ENCODE measurements at regions not wholly inside any gene's neighbourhood (a gene's known extent, or its start where the extent isn't known, plus 50 kb on each side); places are given as distances from the start of the nearest gene placed in this dataset.

DNA sequence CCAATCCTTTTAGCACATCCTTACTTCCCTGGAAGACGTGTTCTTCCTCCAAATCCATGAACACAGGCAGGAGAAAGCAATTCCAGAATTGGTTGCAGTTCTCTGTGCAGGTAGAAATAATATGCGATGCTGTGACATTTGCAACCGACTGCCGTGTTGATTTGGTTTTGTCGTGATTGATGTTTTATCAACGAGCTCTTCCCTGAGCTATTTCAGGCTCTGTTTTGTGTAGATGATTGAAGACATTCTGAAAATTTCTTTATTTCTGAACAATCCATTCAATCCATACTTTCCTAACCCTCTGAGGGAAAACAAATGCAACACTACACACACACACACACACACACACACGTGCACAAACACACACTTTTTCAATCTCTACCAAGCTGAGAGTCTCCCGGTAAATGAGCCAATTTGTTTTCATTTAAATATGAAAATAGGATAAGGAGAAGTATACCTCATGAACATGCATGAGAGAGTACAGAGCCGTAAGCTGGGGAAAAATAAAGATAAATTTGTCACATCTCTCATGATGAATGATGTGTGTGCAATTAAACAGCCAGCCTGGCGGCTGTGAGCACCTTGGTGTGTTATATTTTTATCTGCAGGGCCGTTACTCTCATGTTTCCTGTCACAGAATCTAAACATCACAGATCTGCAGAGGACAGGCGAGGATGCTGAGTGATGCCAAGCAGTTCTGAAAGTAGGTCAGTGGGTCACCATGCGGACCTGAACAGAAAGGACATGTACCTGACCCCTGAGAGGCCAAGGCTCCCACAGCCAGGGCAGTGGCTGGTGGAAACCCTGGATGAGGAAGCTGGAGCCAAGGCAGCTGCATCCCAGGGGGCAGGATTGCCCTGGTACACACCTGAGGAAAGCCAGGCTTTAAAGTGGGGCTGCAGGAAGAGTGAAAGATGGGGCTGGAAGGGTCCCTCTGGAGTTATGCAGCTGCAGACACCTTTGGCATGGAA lies 64.8 kb downstream of the PDCL3 start:
- intact Hi-C loops (cut with micrococcal nuclease), result no loop called here
- ATAC-seq (no peak), DNase-seq (no peak)

DNA sequence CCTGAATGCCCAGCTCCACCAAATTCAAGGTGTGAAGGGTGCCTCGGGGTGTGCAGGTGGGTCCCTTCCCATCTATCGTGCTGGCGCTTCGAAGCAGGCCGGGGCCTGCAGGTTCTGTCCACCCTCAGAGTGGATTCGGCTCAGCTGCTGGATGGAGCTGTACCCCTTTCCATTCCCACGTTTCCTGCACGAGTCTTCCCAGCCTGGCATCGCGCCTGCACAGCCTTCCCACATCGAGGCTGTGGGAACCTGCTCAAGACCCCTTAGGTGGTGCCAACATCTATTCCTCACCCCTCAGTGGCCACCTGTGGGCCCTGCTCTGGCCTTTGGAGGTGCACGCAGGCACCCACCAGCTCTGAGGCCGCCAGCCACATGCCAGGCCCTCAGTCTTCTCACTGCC lies 65.7 kb downstream of the PDCL3 start:
- ATAC-seq, result no peak
- DNase-seq, result no peak
- intact Hi-C loops (cut with micrococcal nuclease), result no loop called here

DNA sequence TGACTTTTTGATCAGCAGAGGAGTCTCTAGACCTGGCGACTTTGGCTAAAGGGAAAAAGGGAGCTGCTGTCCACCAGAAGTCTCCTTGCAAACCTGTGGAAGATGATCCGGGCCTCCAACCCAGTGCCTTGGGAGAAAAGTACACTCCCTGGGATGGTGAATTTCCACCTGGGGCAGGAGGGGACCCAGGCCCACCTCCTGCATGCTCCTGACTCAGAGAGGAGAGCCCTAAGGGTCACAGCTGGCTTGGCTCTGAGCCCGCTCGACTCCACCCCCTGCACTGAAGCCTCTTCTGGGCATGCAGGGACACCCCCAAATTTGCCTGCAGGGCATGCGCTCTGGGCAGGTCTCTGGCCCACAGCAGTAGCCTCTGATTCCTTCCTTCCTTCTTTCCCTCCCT lies 66.5 kb downstream of the PDCL3 start:
- ATAC-seq, result no peak
- intact Hi-C loops (cut with micrococcal nuclease), result no loop called here
- DNase-seq, result no peak

DNA sequence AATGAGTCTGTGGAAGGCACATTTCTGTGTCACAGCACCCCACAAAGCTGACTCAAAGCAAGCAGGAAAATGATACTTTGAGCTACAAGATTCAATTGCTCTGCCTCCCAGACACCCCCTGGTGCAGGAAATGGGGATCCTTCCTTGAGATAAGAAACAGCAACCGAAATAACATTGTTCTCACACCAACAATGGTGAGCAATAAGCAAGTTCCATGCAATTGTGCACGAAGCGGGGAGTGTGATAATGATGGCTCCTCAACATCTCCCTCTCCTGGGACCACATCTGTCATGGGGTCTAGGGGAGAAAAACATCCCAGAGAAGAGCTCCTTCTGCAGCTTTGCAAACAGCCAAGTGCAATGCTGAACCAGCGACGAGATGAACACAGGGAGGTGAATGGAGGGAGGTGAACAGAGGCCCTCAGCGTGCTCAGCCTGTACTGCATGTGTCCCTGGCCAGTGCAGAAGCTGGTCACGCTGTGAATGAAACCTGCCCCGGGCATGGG lies 67.7 kb downstream of the PDCL3 start:
- ATAC-seq (no peak), DNase-seq (no peak)
- intact Hi-C loops (cut with micrococcal nuclease), result no loop called here

GRCh38 chr2:100632037-100632436 lies 69.2 kb downstream of the PDCL3 start:
- DNase-seq (no peak), ATAC-seq (no peak)
- intact Hi-C loops (cut with micrococcal nuclease), result no loop called here

GRCh38 chr2:100632759-100633158 lies 70.0 kb downstream of the PDCL3 start:
- ATAC-seq, result no peak
- DNase-seq, result no peak
- intact Hi-C loops (cut with micrococcal nuclease), result no loop called here

GRCh38 chr2:100639588-100640390 lies 77.0 kb downstream of the PDCL3 start:
- DNase-seq, result no peak
- intact Hi-C loops (cut with micrococcal nuclease), result no loop called here
- no peak for ATAC-seq

DNA sequence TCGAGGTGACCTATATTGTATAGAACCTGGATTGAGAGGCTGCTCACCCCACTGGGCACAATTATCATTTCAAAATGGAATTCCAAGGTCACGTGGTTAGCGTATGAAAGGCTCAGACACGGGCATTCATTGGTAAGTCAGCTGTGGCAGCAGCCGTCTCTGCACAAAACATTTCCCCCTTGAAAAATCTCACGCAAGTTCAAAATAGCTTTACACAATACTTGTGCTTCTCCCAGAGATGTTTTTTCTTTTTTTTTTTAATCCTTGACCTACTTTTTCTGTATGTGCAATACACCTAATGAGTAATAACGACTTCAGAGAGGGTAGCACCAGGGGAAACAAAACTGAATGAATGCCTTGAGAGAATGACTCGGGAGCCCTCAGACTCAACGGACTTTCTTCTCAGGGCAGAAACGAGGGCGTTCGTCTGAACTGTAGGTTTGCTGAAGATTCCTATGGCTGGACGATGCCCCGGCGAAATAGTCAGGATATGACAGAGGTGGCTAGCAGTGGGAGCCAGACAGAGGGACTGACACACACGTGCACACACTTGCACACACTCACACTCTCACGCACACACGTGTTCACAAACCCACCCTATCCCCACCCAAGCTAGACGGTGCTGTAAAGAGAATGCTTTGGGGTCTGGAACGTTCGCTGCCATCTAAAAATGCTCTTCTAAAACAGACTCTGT lies 77.8 kb downstream of the PDCL3 start:
- no peak for DNase-seq
- intact Hi-C loops (cut with micrococcal nuclease), result no loop called here
- no peak for ATAC-seq

GRCh38 chr2:100641125-100641435 lies 78.3 kb downstream of the PDCL3 start:
- no peak for DNase-seq
- intact Hi-C loops (cut with micrococcal nuclease), result no loop called here
- no peak for ATAC-seq

- intact Hi-C loops (cut with micrococcal nuclease), result no loop called here
- ATAC-seq, result no peak
Measured at GRCh38 chr2:100642425-100642824, 79.6 kb downstream of the PDCL3 start.

DNA sequence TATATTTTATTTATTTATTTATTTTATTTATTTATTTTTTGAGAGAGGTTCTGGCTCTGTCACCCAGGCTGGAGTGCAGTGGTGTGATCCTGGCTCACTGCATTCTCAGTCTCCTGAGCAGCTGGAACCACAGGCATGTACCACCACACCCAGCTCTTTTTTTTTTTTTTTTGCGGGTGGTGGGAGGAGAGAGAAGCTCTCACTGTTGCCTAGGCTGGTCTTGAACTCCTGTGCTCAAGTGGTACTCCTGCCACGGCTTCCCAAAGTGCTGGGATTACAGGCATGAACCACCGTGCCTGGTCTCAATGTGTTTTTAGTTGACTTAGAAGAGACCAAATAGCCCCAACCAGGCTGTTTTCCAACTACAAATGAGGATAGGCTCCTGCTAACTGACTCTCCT lies 80.7 kb downstream of the PDCL3 start:
- DNase-seq (no peak), ATAC-seq (no peak)
- intact Hi-C loops (cut with micrococcal nuclease), result no loop called here

More at GRCh38 chr2:100642425-100642824, 79.6 kb downstream of the PDCL3 start:
- DNase-seq, result no peak

GRCh38 chr2:100643906-100644501 lies 81.2 kb downstream of the PDCL3 start:
- intact Hi-C loops (cut with micrococcal nuclease), result no loop called here
- ATAC-seq (no peak), DNase-seq (no peak)

- intact Hi-C loops (cut with micrococcal nuclease), result no loop called here
- DNase-seq (no peak), ATAC-seq (no peak)
Measured at GRCh38 chr2:100645695-100646429, 83.1 kb downstream of the PDCL3 start.

DNA sequence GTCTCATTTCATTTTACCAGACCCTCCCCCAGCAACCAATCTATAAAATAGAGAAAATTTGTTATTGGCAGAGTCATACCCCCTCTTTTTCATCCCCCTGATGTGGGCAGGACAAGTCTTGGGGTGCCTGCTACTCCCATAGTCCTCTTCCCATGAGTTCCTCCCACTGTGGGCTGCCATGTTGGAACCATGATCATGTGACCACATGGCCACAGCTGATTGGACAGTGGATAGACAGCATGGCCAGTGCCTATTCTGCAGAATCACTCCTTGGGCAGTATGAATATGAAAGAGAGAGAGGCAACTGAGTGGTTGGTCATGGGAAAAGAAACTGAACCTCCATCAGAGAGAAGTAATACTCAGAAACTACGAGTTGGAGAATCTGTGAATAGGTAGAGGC lies 84.9 kb downstream of the PDCL3 start:
- intact Hi-C loops (cut with micrococcal nuclease), result no loop called here
- DNase-seq (no peak), ATAC-seq (no peak)

GRCh38 chr2:100650151-100650550 lies 87.4 kb downstream of the PDCL3 start:
- DNase-seq, result no peak
- intact Hi-C loops (cut with micrococcal nuclease), result no loop called here
- no peak for ATAC-seq

DNA sequence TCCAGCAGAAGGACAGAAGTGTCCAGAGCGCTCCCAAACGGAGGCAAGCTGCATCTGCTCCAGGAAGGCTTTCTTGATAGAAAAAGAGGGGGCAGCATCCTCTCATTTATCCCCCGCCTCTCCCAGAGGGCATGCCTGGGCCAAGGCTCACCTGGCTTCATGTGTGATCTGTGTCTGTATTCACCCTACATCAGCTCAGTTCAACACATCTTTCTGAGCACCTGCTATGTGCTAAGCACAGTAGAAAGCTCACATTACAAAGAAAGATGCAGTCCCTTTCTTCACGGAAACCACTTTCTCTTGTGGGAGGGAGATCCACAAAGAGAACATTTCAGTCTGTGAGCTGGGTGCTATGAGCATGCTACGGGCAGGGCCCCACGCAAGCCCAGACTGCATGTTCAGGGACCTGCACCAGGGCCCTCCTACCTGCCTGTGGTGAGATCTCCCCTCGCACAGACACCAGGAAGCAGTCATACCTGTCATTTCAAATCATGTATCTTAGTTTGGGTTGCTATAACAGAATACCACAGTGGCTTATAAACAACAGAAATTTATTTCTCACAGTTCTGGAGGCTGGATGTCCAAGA lies 90.7 kb downstream of the PDCL3 start:
- no peak for DNase-seq
- no peak for ATAC-seq
- intact Hi-C loops (cut with micrococcal nuclease), result no loop called here

DNA sequence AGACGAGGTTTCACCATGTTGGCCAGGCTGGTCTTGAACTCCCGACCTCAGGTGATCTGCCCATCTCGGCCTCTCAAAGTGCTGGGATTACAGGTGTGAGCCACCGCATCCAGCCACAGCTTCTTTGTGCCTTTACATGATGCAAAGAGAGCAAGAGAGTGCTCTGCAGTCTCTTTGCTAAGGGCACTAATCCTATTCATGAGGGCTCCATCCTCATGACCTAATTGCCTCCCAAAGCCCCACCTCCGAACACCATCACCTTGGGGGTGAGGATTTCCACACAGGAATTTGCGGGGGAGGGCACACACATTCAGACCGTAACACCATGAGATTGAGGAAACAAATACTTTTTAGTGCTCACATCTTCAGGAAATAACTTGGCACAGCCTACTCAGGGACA lies 91.8 kb downstream of the PDCL3 start:
- ATAC-seq, result no peak
- no peak for DNase-seq
- intact Hi-C loops (cut with micrococcal nuclease), result no loop called here

GRCh38 chr2:100655446-100655845 lies 92.7 kb downstream of the PDCL3 start:
- no peak for ATAC-seq
- DNase-seq, result no peak
- intact Hi-C loops (cut with micrococcal nuclease), result no loop called here
